ENCODE measurements at regions not wholly inside any gene's neighbourhood (a gene's known extent, or its start where the extent isn't known, plus 50 kb on each side); places are given as distances from the start of the nearest gene placed in this dataset.
"Not testable (repeated sequence)": the region's sequence is repeated elsewhere in the genome, so short reads cannot be mapped to it uniquely, and the experiment has no call there.

GRCh38 chr3:15903759-15904720 lies 106.3 kb upstream of the ANKRD28 start:
- no peaks in the 10 kb centered on the region for H3K36me3 ChIP-seq (replicated peaks)
- in situ Hi-C loops (cut with HindIII; ENCODE audit: low pct_ligation_motif_present, low sequenced_read_pairs): no loop called here
- no peak overlapping the region for H3K4me3 ChIP-seq (ENCODE audit: low read depth, low read length)
- no peak for TF ChIP-seq CTCF (IDR thresholded peaks at IDR 0.05; ENCODE audit: low read depth, low read length, missing control alignments)
- DNase-seq: no peak
- H3K27ac ChIP-seq: no peak overlapping the region
- no peaks in the 10 kb centered on the region for H3K27me3 ChIP-seq (replicated peaks)

DNA sequence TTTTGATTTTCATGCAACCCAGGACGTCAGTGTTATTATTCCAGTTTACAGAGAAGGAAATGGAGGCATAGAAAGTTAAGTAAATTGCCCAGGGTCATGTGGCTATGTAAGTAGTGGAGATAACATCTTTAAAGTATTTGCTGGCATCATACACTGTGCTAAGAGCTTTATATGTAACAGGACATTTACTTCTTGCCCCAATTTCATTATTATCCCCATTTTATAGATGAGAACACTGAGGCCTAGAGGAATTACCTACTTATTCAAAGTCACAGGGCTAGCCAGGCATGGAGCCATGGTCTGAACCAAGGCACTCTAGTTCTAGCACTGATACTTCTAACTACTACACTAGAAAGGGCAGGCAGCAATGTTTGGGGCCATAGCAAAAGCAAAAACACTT lies 107.3 kb upstream of the ANKRD28 start:
- H3K27me3 ChIP-seq (replicated peaks): no peaks in the 10 kb centered on the region
- H3K36me3 ChIP-seq (replicated peaks): no peaks in the 10 kb centered on the region
- no peak for TF ChIP-seq CTCF (IDR thresholded peaks at IDR 0.05; ENCODE audit: low read depth, low read length, missing control alignments)
- in situ Hi-C loops (cut with HindIII; ENCODE audit: low pct_ligation_motif_present, low sequenced_read_pairs): no loop called here
- H3K27ac ChIP-seq: no peak overlapping the region
- DNase-seq: no peak
- no peak overlapping the region for H3K4me3 ChIP-seq (ENCODE audit: low read depth, low read length)

DNA sequence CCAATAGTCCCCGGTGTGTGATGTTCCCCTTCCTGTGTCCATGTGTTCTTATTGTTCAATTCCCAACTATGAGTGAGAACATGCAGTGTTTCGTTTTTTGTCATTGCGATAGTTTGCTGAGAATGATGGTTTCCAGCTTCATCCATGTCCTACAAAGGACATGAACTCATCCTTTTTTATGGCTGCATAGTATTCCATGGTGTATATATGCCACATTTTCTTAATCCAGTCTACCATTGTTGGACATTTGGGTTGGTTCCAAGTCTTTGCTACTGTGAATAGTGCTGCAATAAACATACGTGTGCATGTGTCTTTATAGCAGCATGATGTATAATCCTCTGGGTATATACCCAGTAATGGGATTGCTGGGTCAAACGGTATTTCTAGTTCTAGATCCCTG lies 109.6 kb upstream of the ANKRD28 start:
- H3K4me3 ChIP-seq (ENCODE audit: low read depth, low read length); H3K27me3 ChIP-seq (replicated peaks); in situ Hi-C loops (cut with HindIII; ENCODE audit: low pct_ligation_motif_present, low sequenced_read_pairs); H3K36me3 ChIP-seq (replicated peaks); H3K27ac ChIP-seq; DNase-seq: not testable (repeated sequence)

DNA sequence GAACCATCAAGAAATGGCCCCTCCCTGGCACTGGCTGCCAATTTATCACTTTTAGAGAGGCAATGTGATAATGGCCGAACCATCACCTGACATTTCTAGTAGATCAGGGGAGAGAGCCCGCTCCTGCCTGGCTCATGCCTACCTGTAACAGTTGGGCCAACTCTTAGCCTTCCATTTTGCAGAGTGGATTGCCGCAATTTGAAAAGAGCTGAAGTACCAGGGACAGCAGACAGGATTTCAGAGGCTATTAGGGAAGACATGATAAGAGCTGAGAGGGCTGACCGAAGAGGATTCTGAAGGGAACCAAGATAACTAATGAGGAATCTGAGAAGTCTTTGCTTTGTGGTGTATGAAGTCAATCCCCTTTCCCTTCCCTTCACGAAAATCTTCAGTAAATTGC lies 121.2 kb upstream of the ANKRD28 start:
- in situ Hi-C loops (cut with HindIII; ENCODE audit: low pct_ligation_motif_present, low sequenced_read_pairs): no loop called here
- Histone ChIP-seq H3K36me3 (replicated peaks) (no peaks in the 10 kb centered on the region), H3K27me3 (replicated peaks) (no peaks in the 10 kb centered on the region), H3K4me3 (ENCODE audit: low read depth, low read length) (no peak overlapping the region), H3K27ac (no peak overlapping the region)
- DNase-seq: no peak
- no peak for TF ChIP-seq CTCF (IDR thresholded peaks at IDR 0.05; ENCODE audit: low read depth, low read length, missing control alignments)

- Histone ChIP-seq H3K36me3 (replicated peaks) (no peaks in the 10 kb centered on the region), H3K27ac (no peak overlapping the region), H3K27me3 (replicated peaks) (no peaks in the 10 kb centered on the region), H3K4me3 (ENCODE audit: low read depth, low read length) (no peak overlapping the region)
- no peak for TF ChIP-seq CTCF (IDR thresholded peaks at IDR 0.05; ENCODE audit: low read depth, low read length, missing control alignments)
- DNase-seq: no peak
- in situ Hi-C loops (cut with HindIII; ENCODE audit: low pct_ligation_motif_present, low sequenced_read_pairs): no loop called here
Measured at GRCh38 chr3:15919971-15920370, 122.2 kb upstream of the ANKRD28 start.

DNA sequence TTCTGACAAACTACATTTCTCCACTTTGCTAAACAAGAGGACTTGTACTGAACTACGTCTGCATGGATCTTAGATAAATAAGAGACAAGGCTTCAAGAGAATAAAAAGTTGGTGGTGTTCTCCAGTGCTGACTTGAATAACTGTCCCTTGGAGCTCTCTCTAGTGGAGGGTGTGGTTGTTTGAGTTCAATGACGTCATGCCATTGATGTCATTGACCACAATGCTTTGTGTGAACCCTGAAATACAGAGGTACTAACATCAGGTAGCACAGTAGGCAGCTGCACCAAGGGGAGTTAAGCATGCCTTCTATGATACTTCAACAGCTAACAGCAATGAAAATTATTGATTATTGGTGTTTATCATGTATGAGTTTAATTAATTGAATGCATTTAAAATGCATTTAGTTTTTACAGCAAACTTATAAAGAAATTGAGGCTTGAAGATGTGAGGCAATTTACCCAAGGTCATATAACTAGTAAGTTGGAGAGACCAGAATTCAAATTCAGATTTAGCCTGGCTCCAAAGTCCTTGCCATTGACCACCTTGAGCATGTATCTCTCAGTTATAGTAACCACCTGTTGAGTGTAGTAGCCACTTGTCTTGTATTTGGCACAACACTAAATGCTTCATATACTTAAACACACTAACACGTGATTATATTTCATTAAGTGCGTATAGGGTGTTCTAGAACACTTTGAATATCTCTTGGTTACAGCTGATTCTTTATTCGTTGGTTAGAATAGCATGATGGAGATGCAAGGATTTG lies 126.0 kb upstream of the ANKRD28 start:
- no peak overlapping the region for H3K4me3 ChIP-seq (ENCODE audit: low read depth, low read length)
- in situ Hi-C loops (cut with HindIII; ENCODE audit: low pct_ligation_motif_present, low sequenced_read_pairs): no loop called here
- no peaks in the 10 kb centered on the region for H3K36me3 ChIP-seq (replicated peaks)
- DNase-seq: no peak
- H3K27ac ChIP-seq: no peak overlapping the region
- TF ChIP-seq CTCF (IDR thresholded peaks at IDR 0.05; ENCODE audit: low read depth, low read length, missing control alignments): no peak
- no peaks in the 10 kb centered on the region for H3K27me3 ChIP-seq (replicated peaks)
